Endothelial cell of umbilical vein (primary cell): ENCODE measurements at regions not wholly inside any gene's neighbourhood (a gene's known extent, or its start where the extent isn't known, plus 50 kb on each side); places are given as distances from the start of the nearest gene placed in this dataset.

Experiments
- EZH2 ChIP-seq: IDR thresholded peaks from 2 replicates; pipeline ENCODE4 v1.6.1; 2012; ENCODE audit warnings: borderline replicate concordance, low read depth, mild to moderate bottlenecking, moderate library complexity, low read length, inconsistent platforms; ENCODE audit not compliant: severe bottlenecking
- MAX ChIP-seq: IDR thresholded peaks from 2 replicates; pipeline ENCODE4 v1.6.1; 2011; ENCODE audit not compliant: insufficient read depth, insufficient read length
- MYC ChIP-seq: IDR thresholded peaks from one replicate; pipeline ENCODE4 v1.6.1; 2011; ENCODE audit warnings: mild to moderate bottlenecking, low read depth, low read length
- POLR2A ChIP-seq: IDR thresholded peaks from 2 replicates; pipeline ENCODE4 v1.6.1; 2012; ENCODE audit warnings: low read depth, mild to moderate bottlenecking, control low read depth, low read length

GRCh38 chrX:13939741-13940597 is 89.7 kb downstream of the GEMIN8 start:
- no peak for TF ChIP-seq EZH2
- no peak for TF ChIP-seq POLR2A
- TF ChIP-seq MAX: no peak
- no peak for TF ChIP-seq MYC
